GM13976 (cell line): ENCODE measurements at regions not wholly inside any gene's neighbourhood (a gene's known extent, or its start where the extent isn't known, plus 50 kb on each side); places are given as distances from the start of the nearest gene placed in this dataset.
"Not testable (repeated sequence)": the region's sequence is repeated elsewhere in the genome, so short reads cannot be mapped to it uniquely, and the experiment has no call there.

Experiments
- DNase-seq: peaks from one replicate; pipeline ENCODE4 v3.0.0; 2012; ENCODE audit warnings: low spot score
- in situ Hi-C: fragments of 300-500 bp; cut with MboI; formaldehyde crosslinking; loops from one replicate; pipeline ENCODE4 v1.12.0; 2022; ENCODE audit warnings: low sequenced_read_pairs, mixed read lengths, inconsistent platforms; ENCODE audit not compliant: unreplicated experiment
- TF ChIP-seq, protein P1 (sequence below): IDR thresholded peaks from 2 replicates; pipeline ENCODE4 v1.5.1; 2012; ENCODE audit warnings: borderline replicate concordance, mild to moderate bottlenecking; ENCODE audit not compliant: insufficient read depth; ENCODE audit errors: extremely low read depth, missing control alignments, control extremely low read depth

DNA sequence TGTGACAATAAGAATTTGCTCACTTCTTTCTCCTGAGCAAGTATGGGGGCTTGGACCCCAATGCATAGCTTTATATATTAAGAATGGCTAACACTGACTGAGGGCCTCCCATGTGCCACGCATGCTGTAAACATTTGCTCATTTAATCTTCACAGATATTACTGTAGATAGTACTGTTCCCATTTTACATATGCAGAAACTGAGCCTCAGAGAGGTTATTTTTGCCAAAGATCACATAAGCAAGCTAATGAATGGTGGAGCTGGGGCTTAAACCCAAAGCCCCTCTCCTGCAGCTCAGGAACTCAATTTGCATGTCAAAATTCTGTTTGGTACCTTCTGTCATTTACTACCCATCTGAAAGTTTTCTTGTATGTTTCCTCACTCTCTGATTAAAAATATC is 163.5 kb upstream of the NFIA start:
- in situ Hi-C loops = no loop called here
- TF ChIP-seq, protein P1, sequence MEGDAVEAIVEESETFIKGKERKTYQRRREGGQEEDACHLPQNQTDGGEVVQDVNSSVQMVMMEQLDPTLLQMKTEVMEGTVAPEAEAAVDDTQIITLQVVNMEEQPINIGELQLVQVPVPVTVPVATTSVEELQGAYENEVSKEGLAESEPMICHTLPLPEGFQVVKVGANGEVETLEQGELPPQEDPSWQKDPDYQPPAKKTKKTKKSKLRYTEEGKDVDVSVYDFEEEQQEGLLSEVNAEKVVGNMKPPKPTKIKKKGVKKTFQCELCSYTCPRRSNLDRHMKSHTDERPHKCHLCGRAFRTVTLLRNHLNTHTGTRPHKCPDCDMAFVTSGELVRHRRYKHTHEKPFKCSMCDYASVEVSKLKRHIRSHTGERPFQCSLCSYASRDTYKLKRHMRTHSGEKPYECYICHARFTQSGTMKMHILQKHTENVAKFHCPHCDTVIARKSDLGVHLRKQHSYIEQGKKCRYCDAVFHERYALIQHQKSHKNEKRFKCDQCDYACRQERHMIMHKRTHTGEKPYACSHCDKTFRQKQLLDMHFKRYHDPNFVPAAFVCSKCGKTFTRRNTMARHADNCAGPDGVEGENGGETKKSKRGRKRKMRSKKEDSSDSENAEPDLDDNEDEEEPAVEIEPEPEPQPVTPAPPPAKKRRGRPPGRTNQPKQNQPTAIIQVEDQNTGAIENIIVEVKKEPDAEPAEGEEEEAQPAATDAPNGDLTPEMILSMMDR = no peak
- no peak for DNase-seq

DNA sequence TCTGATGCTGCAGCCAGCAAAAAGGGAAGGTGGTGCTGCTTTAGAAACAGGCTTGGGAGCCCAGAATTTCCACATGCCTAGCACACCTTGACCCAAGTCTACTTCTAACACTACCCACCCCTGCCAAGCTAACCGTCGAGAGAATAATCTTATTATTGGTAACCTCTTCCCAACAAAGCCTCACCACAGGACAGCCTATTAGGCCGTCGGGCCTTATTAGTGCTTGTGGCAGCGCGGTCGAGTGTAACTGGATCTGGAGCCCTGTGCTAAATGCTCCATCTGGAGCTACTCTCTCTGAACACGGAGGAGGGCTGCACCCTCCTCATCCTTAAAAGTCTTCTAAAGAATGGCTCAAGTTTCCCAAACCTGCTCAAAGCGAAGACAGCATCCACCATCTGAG is 165.5 kb upstream of the NFIA start:
- DNase-seq = no peak
- TF ChIP-seq, protein P1 = no peak
- in situ Hi-C loops = no loop called here

DNA sequence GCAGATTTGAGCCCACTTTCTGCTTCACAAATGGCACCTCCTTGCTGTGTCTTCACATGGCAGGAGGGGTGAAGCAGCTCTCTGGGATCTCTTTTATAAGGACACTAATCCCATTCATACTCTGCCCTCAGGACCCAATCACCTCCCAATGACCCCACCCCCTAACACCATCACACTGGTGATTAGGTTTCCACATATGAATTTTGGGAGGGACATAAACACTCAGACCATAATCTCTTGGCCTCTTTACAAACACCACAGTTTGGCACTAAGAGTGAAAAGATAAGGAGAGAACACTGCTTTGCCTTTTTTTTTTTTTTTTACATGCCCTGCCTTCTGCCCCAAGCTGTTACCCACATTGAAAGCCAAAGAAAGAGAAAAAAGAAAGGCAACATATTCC is 166.2 kb upstream of the NFIA start:
- TF ChIP-seq, protein P1 = no peak
- DNase-seq = no peak
- in situ Hi-C loops = no loop called here

DNA sequence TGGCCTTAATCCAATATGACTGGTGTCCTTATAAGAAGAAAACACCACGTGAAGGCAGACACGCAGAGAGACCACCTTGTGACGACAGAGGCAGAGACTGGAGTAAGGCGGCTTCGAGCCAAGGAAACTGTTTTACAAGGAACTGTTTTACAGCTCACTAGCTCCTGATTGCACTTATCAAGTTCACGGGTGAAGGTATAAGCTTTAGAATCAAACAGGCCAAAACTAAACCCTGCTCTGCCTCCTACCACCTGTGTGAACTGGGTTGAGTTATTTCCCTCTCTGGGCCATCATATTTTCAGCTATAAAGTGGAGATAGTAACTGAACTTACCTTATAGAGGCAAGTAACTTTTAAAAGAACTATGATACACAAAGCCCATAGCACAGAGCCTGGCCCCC is 166.9 kb upstream of the NFIA start:
- TF ChIP-seq, protein P1 = no peak
- DNase-seq = no peak
- in situ Hi-C loops = no loop called here

DNA sequence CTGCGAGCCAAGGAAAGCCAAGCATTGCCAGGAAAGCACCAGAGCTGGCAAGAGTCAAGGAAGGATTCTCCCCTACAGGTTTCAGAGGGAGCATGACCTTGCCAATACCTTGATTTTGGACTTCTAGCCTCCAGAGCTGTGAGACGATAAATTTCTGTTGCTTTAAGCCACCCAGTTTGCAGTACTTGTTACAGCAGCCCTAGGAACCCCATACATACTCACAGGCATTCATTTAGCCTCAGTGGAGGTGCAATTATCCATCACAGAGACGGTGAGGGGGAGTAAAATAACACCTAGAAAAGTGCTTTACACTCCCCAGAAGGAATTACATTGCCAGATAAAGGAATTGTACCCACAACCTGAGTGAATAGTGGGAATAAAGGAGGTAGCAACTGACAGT is 167.4 kb upstream of the NFIA start:
- DNase-seq = no peak
- in situ Hi-C loops = no loop called here
- TF ChIP-seq, protein P1 = no peak

DNA sequence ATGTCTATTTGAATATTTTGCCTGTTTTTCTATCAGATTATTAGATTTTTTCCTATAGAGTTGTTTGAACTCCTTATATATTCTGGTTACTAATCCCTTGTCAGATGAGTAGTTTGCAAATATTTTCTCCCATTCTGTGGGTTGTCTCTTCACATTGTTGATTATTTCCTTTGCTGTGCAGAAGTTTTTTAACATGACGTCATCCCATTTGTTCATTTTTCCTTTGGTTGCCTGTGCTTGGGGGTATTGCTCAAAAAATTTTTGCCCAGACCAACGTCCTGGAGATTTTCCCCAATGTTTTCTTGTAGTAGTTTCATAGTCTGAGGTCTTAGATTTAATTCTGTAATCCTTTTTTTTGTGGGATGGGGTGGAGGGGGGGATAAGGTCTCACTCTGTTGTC is 168.7 kb upstream of the NFIA start:
- in situ Hi-C loops, DNase-seq: not testable (repeated sequence)

DNA sequence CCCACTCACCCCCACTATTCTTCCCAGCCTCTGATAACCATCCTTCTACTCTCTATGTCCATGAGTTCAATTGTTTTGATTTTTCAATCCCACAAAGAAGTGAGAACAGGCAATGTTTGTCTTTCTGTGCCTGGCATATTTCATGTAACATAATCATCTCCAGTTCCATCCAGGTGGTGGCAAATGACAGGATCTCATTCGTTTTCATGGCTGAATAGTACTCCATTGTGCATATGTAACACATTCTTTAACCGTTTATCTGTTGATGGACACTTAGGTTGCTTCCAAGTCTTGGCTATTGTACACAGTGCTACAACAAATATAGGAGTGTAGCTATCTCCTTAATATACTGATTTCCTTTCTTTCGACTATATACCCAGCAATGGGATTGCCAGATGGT is 169.3 kb upstream of the NFIA start:
- TF ChIP-seq, protein P1 = no peak

More for the DNA sequence above, 169.3 kb upstream of the NFIA start:
- DNase-seq = no peak
- in situ Hi-C loops = no loop called here
